ENCODE measurements at regions not wholly inside any gene's neighbourhood (a gene's known extent, or its start where the extent isn't known, plus 50 kb on each side); places are given as distances from the start of the nearest gene placed in this dataset.

- TF ChIP-seq EZH2 (optimal IDR thresholded peaks at IDR 0.05; ENCODE audit: low read depth, low read length): no peak
- TF ChIP-seq, protein P1, sequence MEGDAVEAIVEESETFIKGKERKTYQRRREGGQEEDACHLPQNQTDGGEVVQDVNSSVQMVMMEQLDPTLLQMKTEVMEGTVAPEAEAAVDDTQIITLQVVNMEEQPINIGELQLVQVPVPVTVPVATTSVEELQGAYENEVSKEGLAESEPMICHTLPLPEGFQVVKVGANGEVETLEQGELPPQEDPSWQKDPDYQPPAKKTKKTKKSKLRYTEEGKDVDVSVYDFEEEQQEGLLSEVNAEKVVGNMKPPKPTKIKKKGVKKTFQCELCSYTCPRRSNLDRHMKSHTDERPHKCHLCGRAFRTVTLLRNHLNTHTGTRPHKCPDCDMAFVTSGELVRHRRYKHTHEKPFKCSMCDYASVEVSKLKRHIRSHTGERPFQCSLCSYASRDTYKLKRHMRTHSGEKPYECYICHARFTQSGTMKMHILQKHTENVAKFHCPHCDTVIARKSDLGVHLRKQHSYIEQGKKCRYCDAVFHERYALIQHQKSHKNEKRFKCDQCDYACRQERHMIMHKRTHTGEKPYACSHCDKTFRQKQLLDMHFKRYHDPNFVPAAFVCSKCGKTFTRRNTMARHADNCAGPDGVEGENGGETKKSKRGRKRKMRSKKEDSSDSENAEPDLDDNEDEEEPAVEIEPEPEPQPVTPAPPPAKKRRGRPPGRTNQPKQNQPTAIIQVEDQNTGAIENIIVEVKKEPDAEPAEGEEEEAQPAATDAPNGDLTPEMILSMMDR (IDR thresholded peaks at IDR 0.05; ENCODE audit: low read length): peak; percentile 91
Observed at GRCh38 chr15:66946578-66947164, 118.7 kb upstream of the SMAD3 start.

Data from MM.1S (cell line).